HG02610 (cell line): ENCODE measurements at regions not wholly inside any gene's neighbourhood (a gene's known extent, or its start where the extent isn't known, plus 50 kb on each side); places are given as distances from the start of the nearest gene placed in this dataset.
A peak's percentile ranks its signal among the peaks of the same experiment; 100 is the strongest.

ENCODE experiments used
- ATAC-seq: cut with Tn5 transposase; IDR thresholded peaks from one replicate; pipeline ENCODE4 v1.9.1; 2021; ENCODE audit warnings: mild to moderate bottlenecking, moderate library complexity; ENCODE audit not compliant: unreplicated experiment

DNA sequence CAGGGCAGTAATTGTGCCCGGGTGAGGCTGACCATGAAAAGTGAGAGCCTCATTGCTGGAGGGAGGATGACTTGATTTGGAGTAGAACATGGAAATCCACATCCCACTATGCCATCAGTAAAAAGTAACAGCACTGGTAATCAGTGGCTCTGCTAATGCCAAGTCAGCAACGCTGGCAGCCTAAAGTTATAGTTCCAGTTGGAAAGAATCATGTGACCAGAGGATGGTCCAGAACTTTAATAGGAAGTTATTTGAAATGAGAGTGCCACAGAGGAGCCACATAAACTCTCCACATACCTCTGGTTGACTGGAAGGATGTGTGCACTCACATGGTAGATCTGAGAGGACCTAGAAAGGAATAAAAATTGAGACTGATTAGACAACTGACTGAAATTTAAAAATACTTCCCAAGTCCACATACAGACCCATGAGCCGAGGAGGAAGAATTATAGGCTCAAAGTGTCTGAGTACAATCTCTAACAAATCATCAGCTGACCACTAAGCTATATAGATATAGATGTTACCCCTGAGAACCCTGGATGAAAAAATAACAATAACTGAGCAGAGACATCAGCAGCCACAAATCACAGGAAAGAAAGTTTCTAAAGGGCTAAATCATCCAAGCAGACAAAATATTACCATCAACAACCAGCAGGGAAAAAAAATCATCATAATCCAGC, 346.8 kb downstream of the STK39 start:
- ATAC-seq, result no peak

DNA sequence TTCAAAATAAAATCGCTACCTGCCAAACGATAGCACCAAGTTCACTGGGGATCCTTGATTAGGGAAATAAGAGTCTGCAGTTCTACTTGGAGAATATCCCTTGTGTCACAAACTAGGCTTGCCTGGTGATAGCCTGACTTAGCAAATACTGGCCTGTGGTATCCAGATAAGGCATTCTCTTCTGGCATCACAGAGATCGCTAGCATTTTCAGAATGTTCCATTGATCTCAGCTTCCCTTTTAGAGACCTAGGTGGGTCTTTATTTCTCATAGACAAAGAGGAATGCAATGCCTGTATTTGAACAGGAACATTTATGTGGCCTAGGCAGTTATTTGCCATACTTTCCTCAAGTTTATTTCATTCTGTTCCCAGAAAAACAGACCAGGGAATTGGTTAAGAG, 349.1 kb downstream of the STK39 start:
- ATAC-seq, result no peak

DNA sequence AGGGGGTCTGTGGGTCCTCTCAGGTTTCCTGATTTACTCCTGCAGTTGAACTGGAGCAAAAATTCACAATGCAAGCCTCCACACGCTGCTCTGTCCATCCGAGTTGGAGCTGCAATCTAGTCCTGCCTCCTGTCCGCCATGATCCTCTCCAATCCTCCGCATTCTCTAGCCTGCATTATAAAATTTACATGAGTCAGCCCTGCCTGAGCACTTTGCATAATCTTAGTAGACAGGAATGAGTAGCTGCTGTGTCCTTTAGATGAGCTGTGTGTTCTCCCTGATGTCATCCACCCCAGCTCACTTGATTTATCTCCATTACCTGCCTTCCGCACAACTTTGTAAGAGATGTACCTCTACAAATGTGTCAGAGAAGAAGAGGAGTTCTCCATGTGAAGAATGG, 355.6 kb downstream of the STK39 start:
- ATAC-seq, result no peak

DNA sequence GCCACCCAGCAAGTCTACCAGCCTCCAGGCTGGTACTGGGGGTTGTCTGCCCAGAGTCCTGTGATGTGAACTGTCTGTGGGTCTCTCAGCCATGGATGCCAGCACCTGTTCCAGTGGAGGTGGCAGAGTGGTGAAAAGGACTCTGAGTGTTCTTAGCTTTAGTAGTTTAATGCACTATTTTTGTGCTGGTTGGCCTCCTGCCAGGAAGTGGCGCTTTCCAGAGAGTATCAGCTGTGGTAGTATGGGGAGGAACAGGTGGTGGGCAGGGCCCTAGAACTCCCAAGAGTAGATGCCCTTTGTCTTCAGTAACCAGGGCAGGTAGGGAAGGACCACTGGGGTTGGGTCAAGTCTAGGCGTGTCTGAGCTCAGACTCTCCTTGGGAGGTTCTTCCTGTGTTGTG, 356.7 kb downstream of the STK39 start:
- ATAC-seq, result no peak

DNA sequence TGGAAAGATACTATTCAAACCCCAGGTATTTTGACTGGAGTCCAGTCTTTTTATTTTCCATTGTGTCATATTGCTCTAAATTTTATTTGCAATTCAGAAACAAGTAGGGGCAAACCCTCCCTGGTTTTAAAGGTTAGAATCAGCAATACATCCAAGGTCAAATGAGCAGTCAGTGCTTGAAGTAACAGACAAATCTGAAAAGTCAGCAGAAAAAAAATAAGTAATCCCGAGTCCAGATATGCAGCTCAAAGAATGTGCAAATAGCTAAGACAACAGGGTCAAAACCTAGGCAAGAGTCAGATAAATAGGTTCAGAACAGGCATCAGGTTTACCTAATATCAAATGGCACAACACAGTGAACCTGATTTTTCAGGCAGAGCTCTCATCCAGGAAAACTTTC, 367.0 kb downstream of the STK39 start:
- ATAC-seq, result no peak

DNA sequence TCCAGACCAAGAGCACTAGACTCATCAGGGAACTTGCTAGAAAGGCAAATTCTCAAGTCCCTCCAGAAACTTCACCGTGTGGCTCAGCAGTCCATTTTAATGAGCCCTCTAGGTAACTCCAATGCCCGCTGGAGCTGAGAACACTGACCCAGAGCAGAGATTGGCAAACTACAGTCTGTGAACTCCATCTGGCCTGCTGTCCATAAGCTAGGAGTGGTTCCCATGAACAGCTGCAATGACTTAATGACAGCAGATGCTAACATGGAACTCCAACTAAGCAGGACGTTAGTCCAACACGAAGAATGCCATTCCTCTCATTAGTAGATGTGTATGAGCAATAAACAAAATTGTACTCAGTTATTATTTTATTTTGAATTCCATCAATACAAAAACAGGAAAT, 371.9 kb downstream of the STK39 start:
- no peak for ATAC-seq

DNA sequence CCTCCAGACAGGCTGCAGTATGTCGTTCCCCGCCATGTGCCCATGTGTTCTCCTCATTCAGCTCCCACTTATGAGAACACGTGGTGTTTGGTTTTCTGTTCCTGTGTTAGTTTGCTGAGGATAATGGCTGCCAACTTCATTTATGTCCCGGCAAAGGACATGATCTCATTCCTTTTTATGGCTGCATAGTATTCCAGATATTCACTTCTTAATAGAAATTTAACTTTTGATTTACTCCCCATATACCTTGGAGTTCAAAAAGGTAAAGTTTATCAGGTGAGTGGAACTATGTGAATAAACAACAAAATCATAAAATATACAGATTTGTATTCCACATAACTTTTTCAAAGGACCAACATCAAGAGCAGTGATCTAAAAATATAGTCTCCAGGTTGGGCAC, 372.6 kb downstream of the STK39 start:
- ATAC-seq, result no peak

DNA sequence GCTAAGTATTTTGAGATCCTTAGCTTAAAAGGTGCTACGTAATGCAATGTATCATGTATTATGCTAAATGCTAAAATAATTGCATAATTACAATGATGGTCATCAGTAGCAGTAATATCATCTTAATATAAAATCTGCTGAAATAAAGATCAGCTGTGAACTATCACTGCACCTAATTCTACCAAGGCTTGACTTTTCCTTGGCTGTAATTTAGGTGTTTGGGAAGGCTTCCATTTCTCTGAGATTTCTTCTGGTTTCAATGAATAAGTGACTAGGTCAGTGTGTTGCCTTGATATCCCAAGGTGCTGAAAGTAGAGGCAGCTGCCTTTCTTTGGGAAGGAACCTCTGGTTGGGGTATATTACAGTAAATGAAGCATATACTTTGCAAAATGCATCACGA, 376.1 kb downstream of the STK39 start:
- ATAC-seq, result no peak

DNA sequence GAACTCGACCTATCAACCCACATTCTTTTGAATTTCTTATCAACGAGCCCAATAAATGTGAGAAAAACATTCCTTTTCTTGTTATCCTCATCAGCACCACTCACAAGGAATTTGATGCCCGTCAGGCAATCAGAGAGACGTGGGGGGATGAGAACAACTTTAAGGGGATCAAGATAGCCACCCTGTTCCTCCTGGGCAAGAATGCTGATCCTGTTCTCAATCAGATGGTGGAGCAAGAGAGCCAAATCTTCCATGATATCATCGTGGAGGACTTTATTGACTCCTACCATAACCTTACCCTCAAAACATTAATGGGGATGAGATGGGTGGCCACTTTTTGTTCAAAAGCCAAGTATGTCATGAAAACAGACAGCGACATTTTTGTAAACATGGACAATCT, 378.2 kb downstream of the STK39 start:
- no peak for ATAC-seq

DNA sequence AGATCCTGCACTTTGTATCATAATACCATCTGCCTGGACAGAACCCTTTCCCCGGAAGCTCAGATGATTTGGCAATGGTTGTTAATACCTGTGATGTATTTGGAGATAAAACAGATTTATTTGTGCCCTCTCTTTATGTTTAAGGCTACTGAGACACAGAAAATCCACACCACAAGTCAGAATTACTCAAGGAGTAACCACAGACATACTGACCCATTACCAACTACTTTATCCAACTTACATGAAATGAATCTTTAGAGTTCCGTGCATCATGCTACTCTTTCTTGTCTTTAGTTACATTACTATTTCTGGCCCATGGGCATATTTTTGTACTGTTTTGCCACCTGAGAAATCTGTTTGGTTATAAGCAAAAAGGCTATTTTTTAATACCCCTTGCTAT, 384.0 kb downstream of the STK39 start:
- ATAC-seq, result no peak

DNA sequence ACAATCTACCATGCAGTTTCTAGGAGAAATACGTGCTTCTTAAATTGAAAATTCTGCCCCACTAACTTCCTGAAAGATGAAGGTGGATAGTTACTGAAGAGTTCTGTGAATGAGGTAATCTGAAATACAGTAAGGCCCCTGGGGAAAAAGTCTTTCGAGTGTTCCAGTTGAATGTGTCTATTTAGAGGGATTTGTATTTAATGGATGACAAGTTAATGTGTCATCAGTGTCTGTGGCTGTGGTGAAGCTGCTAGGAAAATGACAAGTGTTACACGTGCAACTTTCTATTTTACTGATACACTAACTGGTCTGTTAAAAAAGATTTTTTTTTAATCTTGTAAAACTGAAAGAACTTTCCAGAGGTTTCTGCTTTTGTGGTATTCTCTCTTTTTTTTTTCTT, 384.6 kb downstream of the STK39 start:
- ATAC-seq, result peak; percentile 74

DNA sequence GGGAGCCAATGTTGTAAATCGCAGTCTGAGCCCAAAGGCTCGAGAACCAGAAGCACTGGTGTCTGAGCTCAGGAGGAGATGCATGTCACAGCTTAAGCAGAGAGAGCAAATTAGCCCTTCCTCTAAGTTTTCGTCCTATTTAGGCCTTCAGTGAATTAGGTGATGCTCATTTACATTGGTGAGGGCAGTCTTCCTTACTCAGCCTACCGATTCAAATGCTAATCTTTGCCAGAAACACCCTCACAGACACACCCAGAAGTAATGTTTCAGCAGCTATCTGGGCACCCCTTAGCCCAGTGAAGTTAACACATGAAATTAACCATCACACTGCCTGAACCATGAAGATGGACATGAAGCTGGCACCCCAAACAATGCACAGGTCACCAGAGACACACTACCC, 385.1 kb downstream of the STK39 start:
- ATAC-seq, result no peak

DNA sequence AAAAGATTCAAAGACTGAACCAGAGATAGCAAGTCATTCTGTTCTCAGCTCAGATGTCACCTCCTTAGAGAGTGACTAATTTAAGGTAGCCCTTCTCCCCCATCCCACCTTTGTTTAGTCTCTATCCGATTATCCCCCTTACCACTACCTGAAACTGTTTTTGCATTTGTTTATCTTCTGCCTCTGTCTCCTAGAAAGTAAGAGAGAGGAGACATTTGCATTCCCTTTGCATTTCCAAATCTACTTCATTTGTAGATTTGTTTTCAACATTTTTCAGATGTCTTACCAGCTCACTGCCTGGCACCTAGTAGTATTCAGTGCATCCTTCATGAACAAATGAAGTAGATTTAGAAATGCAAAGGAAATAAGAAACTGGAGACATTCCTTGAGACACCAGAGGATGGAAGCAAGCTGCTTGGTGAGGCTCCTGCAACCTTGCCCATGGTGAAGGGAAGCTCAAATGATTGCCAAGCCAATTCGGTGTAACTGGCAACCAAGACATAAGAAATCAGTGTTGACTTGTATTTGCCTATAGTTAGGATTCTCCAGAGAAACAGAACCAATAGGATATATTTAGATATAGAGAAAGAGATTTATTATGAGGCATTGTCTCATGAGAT, 385.7 kb downstream of the STK39 start:
- ATAC-seq, result no peak

DNA sequence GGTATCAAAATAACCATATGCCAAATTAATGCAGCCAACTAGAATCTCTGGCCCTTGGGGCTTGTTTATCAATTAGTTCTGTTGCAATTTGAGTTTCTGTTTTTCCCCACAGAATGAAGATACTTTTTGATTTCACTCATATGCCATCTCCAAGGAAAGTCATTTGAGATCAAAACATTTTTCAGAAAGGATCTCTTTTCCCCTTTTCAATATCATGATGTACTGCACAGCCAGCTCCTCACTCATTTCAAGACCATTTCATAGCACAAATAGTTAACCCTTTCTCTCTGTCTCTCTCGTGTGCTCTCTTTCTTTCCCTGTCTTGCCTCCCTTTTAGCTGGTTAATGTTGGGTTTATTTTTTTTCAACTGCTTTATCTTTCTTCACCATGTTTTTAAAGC, 387.3 kb downstream of the STK39 start:
- no peak for ATAC-seq

DNA sequence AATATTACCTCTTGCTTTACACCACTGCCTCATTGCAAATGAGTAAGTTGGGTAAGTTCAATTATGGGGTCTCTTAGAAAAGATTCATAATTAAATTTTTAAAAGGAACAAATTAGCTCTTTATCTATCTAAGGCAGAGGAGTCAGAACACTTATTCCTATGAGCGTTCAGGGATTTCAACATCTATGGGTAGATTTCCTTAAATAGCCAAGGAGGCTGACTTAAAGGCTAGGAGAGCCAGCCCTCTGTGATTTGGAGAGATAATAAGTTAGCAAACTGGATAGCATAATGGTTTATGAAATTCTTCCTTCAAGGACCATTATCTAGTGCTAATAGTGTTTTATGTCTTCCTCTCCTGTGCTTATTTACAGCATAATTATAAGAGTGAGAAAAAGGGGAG, 387.7 kb downstream of the STK39 start:
- ATAC-seq, result no peak

DNA sequence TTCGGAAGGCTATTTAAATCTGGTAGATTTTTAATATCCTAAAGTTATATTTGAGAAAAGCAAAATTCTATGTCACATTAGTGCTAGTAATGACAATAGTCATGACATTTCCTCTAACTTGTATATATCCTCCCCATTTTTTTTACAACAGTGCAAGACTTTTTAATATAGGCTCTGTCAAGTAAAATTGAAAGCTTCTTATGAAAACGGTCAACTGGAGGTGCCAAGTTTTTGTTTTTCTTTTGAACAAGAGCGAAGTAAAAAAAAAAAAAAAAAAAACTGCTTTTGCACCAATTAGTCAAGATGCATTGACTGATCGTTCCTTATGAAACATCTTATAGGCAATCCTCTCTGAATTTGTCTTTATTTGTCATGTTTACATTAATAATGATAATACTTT, 389.3 kb downstream of the STK39 start:
- ATAC-seq, result no peak

DNA sequence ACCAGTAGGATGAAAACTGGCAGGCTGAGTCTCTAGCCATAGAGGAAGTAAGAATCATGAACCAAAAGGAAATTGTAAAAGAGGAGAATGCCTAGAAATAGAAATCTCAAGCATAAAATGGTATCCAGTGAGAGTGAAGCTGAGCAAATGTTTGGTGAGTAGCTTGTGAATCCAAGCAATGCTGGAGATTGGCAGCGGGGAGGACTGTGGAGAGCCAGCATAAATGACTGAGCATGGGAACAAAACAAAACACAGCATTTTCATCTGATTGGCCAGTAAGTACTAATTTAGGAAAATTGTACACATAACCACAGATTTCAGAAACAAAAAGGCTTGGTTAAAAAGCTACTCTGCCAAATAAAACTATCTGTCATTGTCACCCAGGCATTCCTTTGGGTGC, 390.0 kb downstream of the STK39 start:
- no peak for ATAC-seq

DNA sequence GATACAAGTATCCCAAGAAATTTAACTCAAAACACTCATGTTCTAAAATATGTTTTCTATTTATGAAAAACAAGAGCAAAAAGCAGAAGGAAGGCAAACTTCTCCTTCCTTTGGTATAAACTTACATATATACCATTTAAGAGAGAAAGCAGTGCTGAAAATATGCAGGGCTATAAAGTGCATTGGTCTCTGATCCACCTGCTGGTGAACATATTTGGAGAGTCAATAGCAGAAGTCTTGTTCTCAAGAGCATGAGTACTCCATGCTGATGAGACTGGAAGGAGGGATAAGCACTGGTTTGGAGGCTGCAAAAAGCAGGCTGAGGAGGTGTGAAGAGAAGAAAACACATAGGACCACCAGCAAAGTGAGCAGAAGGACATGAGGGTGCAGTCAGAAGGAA, 391.2 kb downstream of the STK39 start:
- ATAC-seq, result no peak

DNA sequence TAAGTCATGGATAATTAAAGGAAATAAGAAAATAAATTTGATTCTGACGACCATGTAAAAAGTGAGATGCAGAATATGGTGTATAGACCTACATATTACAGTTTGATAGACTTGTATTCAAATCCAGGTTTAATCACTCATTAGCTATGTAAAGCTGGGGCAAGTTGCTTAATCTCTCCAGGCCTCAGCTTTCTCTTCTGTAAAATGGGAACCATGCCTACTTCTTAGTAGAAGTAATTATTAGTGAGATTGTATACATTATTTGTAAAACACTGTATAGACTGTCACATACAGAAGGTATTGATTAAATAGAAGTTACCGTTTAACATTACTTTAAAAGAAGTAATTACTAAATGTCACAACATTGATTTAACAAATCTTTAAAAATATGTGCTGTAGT, 392.2 kb downstream of the STK39 start:
- ATAC-seq, result no peak

DNA sequence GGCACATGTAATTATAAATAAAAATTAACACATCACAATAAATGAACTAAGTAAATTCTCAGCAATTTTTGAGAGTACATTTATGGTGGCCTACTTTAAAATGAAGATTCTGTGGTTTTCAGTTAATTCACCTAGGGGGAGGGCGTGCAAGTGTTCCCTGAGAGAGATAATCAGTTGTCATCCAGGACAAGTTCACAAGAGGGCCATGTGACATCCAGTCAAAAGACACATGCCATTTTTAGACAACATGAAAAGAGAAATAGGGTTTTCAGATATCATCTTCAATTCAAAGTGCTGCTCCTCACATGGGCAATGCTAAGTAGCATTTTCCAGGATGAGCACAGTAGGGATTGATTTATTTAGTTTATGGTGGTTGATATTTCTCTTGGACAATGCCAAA, 393.7 kb downstream of the STK39 start:
- no peak for ATAC-seq

DNA sequence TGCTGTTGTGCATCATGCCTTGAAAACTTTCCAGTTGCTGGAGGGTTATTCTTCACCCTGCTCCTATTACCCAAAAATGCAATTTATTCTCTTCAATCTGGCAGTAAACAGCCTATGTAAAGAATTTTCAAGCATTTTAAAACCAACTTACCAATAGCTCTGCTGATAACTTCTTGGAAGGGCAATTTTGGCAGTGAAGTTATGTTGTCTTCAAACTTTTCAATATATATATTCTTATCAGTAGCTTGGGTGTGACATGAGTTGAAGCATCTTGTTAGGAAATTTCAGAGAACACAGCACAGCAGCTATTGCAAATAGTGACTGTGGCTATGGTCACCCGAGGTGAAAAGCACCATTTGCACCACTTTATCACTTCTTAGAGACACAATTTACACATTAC, 395.5 kb downstream of the STK39 start:
- ATAC-seq, result no peak

DNA sequence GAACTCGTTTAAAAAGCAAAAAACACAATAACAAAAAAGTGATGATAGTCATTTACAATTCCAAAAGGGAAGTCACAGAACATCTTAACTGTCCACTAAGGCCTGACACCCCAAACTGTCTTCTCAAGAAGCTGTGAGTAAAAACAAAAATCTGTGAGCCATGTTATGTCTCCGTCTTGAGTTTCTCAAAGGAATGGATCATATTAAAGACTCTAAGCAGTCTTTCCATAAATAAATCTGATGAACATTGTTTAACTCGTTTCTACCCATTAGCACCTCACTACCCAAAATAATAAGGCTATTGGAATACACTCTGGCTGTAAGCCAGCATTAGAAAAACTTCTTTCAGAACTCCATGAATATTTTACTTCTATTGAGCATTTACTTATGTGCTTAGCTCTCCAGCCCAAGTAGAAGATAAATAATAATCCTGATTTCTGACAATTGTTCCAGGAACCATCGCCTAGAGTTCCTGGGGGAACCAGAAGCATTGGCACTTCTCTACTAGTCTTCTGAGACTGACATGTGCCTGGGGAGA, 396.0 kb downstream of the STK39 start:
- no peak for ATAC-seq
